ENCODE measurements at regions not wholly inside any gene's neighbourhood (a gene's known extent, or its start where the extent isn't known, plus 50 kb on each side); places are given as distances from the start of the nearest gene placed in this dataset.

DNA sequence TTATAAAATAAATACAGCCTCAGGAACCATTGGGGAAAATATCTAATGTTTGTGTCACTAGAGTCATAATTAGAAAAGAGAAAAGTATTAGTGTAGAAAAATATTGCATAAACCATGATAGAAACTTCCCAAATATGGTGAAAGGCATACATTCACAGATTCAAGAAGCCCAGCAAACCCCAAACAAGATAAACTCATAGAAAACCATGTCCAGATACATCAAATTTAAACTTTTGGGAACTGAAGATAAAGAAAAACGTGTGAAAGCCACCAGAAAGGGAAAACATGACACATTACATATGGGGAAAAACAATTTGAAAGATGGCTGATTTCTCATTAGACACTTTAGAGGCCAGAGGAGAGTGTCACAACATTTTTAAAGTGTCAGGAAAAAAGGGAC lies 236.5 kb upstream of the FN1 start:
- TF ChIP-seq CTBP1 (IDR thresholded peaks at IDR 0.05; ENCODE audit: borderline replicate concordance) = no peak
- no peak for TF ChIP-seq ARNT (IDR thresholded peaks at IDR 0.05)
- no peak for TF ChIP-seq FOXA1 (IDR thresholded peaks at IDR 0.05)
- no peak for TF ChIP-seq L3MBTL2 (conservative IDR thresholded peaks at IDR 0.05)

Measured in HEK293T (cell line).